H9 (cell line): ENCODE measurements at regions not wholly inside any gene's neighbourhood (a gene's known extent, or its start where the extent isn't known, plus 50 kb on each side); places are given as distances from the start of the nearest gene placed in this dataset.

ENCODE experiments used
- DNase-seq: peaks from one replicate; pipeline ENCODE4 v3.0.0-alpha.2; 2017
- H2AFZ ChIP-seq: one replicate; pipeline ENCODE4 v1.6.1; 2013; ENCODE audit warnings: mild to moderate bottlenecking, low read length, control low read depth, moderate library complexity
- H2AK5ac ChIP-seq: 2 replicates; pipeline ENCODE4 v1.6.1; 2013; ENCODE audit warnings: low read length, control low read depth, mixed read lengths; ENCODE audit not compliant: insufficient read length
- H2BK120ac ChIP-seq: one replicate; pipeline ENCODE4 v1.6.1; 2013; ENCODE audit warnings: low read depth, mild to moderate bottlenecking, low read length, control low read depth, inconsistent platforms; ENCODE audit not compliant: poor library complexity, severe bottlenecking
- H2BK12ac ChIP-seq: 2 replicates; pipeline ENCODE4 v1.6.1; 2013; ENCODE audit warnings: low read length, control low read depth, mixed read lengths, low read depth; ENCODE audit not compliant: insufficient read length
- H2BK15ac ChIP-seq: 2 replicates; pipeline ENCODE4 v1.6.1; 2013; ENCODE audit warnings: low read depth, low read length, control low read depth
- H2BK20ac ChIP-seq: one replicate; pipeline ENCODE4 v1.6.1; 2013; ENCODE audit warnings: low read depth, mild to moderate bottlenecking, low read length, control low read depth, inconsistent platforms; ENCODE audit not compliant: poor library complexity, severe bottlenecking
- H2BK5ac ChIP-seq: 2 replicates; pipeline ENCODE4 v1.6.1; 2013; ENCODE audit warnings: low read length, control low read depth, mixed read lengths; ENCODE audit not compliant: insufficient read length
- H3K14ac ChIP-seq: 2 replicates; pipeline ENCODE4 v1.6.1; 2013; ENCODE audit warnings: low read length, control low read depth; ENCODE audit not compliant: insufficient read depth
- H3K18ac ChIP-seq: 2 replicates; pipeline ENCODE4 v1.6.1; 2013; ENCODE audit warnings: low read depth, mild to moderate bottlenecking, mixed read lengths, low read length, control low read depth; ENCODE audit not compliant: insufficient read length
- H3K23ac ChIP-seq: 2 replicates; pipeline ENCODE4 v1.6.1; 2013; ENCODE audit warnings: low read length, control low read depth, mixed read lengths, low read depth; ENCODE audit not compliant: insufficient read length
- H3K23me2 ChIP-seq: 2 replicates; pipeline ENCODE4 v1.6.1; 2013; ENCODE audit warnings: low read depth, mild to moderate bottlenecking, mixed read lengths, low read length, control low read depth; ENCODE audit not compliant: insufficient read length, poor library complexity, severe bottlenecking
- H3K27ac ChIP-seq: 2 replicates; pipeline ENCODE4 v1.5.1; 2013; ENCODE audit warnings: low read length, control low read depth, mixed read lengths, low read depth; ENCODE audit not compliant: insufficient read length
- H3K27me3 ChIP-seq: 2 replicates; pipeline ENCODE4 v1.6.1; 2013; ENCODE audit warnings: low read length, control low read depth, inconsistent platforms; ENCODE audit not compliant: insufficient read depth
- H3K4ac ChIP-seq: 2 replicates; pipeline ENCODE4 v1.6.1; 2013; ENCODE audit warnings: low read depth, mild to moderate bottlenecking, control low read depth, inconsistent platforms, low read length, moderate library complexity
- H3K4me1 ChIP-seq: 2 replicates; pipeline ENCODE4 v1.6.1; 2013; ENCODE audit warnings: low read length, control low read depth, inconsistent platforms; ENCODE audit not compliant: insufficient read depth
- H3K4me2 ChIP-seq: 2 replicates; pipeline ENCODE4 v1.6.1; 2013; ENCODE audit warnings: low read length, control low read depth, mixed read lengths; ENCODE audit not compliant: insufficient read length, insufficient read depth
- H3K56ac ChIP-seq: 2 replicates; pipeline ENCODE4 v1.6.1; 2013; ENCODE audit warnings: low read depth, mild to moderate bottlenecking, mixed read lengths, low read length, control low read depth; ENCODE audit not compliant: insufficient read length
- H3K79me1 ChIP-seq: 2 replicates; pipeline ENCODE4 v1.6.1; 2013; ENCODE audit warnings: low read depth, mild to moderate bottlenecking, moderate library complexity, low read length, control low read depth, inconsistent platforms; ENCODE audit not compliant: insufficient read depth, poor library complexity, severe bottlenecking
- H3K79me2 ChIP-seq: 2 replicates; pipeline ENCODE4 v1.6.1; 2013; ENCODE audit warnings: low read length, control low read depth, inconsistent platforms; ENCODE audit not compliant: insufficient read depth
- H3K9ac ChIP-seq: 2 replicates; pipeline ENCODE4 v1.6.1; 2013; ENCODE audit warnings: low read length, control low read depth, mixed read lengths; ENCODE audit not compliant: insufficient read length; ENCODE audit errors: extremely low read depth
- H3K9me3 ChIP-seq: one replicate; pipeline ENCODE4 v1.6.1; 2013; ENCODE audit warnings: low read depth, low read length, inconsistent platforms; ENCODE audit not compliant: control insufficient read depth
- H3T11ph ChIP-seq: one replicate; pipeline ENCODE4 v1.6.1; 2013; ENCODE audit warnings: mild to moderate bottlenecking, low read length, control low read depth, inconsistent platforms
- H4K20me1 ChIP-seq: one replicate; pipeline ENCODE4 v1.6.1; 2013; ENCODE audit not compliant: control insufficient read depth, insufficient read length, insufficient read depth
- H4K5ac ChIP-seq: 2 replicates; pipeline ENCODE4 v1.6.1; 2013; ENCODE audit warnings: low read depth, mild to moderate bottlenecking, mixed read lengths, low read length, control low read depth; ENCODE audit not compliant: insufficient read length
- H4K8ac ChIP-seq: replicated peaks from 2 replicates; pipeline ENCODE4 v1.6.1; 2013; ENCODE audit warnings: low read length, control low read depth, mixed read lengths, low read depth; ENCODE audit not compliant: insufficient read length
- H4K91ac ChIP-seq: 2 replicates; pipeline ENCODE4 v1.6.1; 2013; ENCODE audit warnings: low read depth, mild to moderate bottlenecking, moderate library complexity, mixed read lengths, low read length, control low read depth; ENCODE audit not compliant: insufficient read length
- H3K27ac Mint-ChIP-seq, 3 experiments: 2 replicates in 2 of 3; 3 replicates in 1 of 3; pipeline ENCODE4 v1.8.0; 2020 to 2021; ENCODE audit warnings: mixed read lengths in 3 of 3, mild to moderate bottlenecking in 1 of 3, moderate library complexity in 1 of 3
- H3K27me3 Mint-ChIP-seq: 2 replicates; pipeline ENCODE4 v1.8.0; 2021; ENCODE audit warnings: low read depth, mild to moderate bottlenecking, moderate library complexity, mixed read lengths
- H3K36me3 Mint-ChIP-seq, 3 experiments: 2 replicates in 2 of 3; 3 replicates in 1 of 3; pipeline ENCODE4 v1.8.0; 2020 to 2021; ENCODE audit warnings: low read depth in 3 of 3, mixed read lengths in 3 of 3; ENCODE audit not compliant: insufficient read depth in 1 of 3
- H3K4me1 Mint-ChIP-seq, 2 experiments: 2 replicates each; pipeline ENCODE4 v1.8.0; 2020; ENCODE audit warnings: mixed read lengths in 2 of 2
- H3K4me3 Mint-ChIP-seq, 2 experiments: 2 replicates in 1 of 2; 3 replicates in 1 of 2; pipeline ENCODE4 v1.8.0; 2020 to 2021; ENCODE audit warnings: mild to moderate bottlenecking in 2 of 2, mixed read lengths in 2 of 2, moderate library complexity in 1 of 2
- H3K9me3 Mint-ChIP-seq, 2 experiments: 2 replicates in 1 of 2; 3 replicates in 1 of 2; pipeline ENCODE4 v1.8.0; 2020; ENCODE audit warnings: mild to moderate bottlenecking in 2 of 2, mixed read lengths in 2 of 2, moderate library complexity in 1 of 2
- WGBS: extraction: QIAGEN DNeasy Blood & Tissue Kit; methylation state at CpG from one replicate; pipeline ENCODE4 v1.1.7; 2013; ENCODE audit warnings: missing lambda C conversion rate, low lambda C conversion rate, mixed read lengths; ENCODE audit not compliant: insufficient read length; ENCODE audit errors: extremely low coverage; 5-methylcytosine and 5-hydroxymethylcytosine counted together
- TF ChIP-seq, protein P1 (sequence below): fragments of 200-600 bp; sonication (generic); conservative IDR thresholded peaks from 3 replicates; pipeline ENCODE4 v1.8.0; 2021; ENCODE audit warnings: antibody characterized with exemption, mild to moderate bottlenecking

DNA sequence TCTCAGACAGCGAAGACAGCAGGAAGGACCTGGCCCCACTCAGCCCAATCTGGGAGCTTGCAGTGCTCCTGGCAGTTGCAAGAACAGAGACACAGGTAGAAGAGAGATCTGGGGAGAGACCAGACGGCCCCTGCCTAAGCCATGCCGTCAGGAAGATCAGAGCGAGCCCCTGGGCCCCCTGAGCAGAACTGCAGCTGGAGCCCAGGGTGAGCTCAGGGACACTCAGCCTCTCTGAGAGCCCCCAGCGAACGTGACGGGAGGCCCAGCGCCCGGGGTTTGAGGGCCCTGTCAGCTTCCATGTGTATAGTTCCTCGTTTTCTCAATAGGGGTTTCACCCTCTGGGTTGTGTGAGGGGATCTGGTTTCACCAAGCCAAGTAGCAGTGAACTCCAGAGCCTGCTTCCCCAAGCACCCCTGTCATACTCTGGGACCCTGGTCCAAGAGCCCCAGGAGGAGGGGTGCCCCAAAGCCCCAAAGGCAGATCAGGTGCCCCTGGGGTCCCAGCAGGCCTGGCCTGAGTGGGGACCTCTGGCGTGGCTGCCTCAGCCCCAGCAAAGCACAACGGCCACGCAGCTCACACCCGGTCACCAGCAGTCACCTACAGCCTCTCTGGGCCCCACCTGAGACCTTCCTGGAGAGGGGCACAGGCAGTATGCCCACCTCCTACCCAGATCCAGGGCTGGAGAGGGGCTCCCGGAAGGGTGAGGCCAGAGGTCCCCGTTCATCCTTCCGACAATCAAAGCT lies 431.3 kb upstream of the MYT1L start:
- WGBS, result no CpG with 5 or more reads among the region's 17 CpGs

More for the DNA sequence above, 431.3 kb upstream of the MYT1L start:
- H3K4ac ChIP-seq, result no peak overlapping the region
- H4K8ac ChIP-seq, result no peak overlapping the region
- no peaks in the 10 kb centered on the region for H3K4me1 ChIP-seq
- TF ChIP-seq, protein P1, sequence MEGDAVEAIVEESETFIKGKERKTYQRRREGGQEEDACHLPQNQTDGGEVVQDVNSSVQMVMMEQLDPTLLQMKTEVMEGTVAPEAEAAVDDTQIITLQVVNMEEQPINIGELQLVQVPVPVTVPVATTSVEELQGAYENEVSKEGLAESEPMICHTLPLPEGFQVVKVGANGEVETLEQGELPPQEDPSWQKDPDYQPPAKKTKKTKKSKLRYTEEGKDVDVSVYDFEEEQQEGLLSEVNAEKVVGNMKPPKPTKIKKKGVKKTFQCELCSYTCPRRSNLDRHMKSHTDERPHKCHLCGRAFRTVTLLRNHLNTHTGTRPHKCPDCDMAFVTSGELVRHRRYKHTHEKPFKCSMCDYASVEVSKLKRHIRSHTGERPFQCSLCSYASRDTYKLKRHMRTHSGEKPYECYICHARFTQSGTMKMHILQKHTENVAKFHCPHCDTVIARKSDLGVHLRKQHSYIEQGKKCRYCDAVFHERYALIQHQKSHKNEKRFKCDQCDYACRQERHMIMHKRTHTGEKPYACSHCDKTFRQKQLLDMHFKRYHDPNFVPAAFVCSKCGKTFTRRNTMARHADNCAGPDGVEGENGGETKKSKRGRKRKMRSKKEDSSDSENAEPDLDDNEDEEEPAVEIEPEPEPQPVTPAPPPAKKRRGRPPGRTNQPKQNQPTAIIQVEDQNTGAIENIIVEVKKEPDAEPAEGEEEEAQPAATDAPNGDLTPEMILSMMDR, result no peak
- no peak overlapping the region for H2AFZ ChIP-seq
- peak overlapping the region in 1 of 2 experiments; percentile 21; a peak in 1 of 5 replicates for H3K4me3 Mint-ChIP-seq
- H3K4me2 ChIP-seq, result no peak overlapping the region
- no peak overlapping the region; the same call in 1 of the 2 replicates for H3K14ac ChIP-seq
- H3K23me2 ChIP-seq, result no peaks in the 10 kb centered on the region
- H3T11ph ChIP-seq, result no peak overlapping the region
- H3K23ac ChIP-seq, result no peak overlapping the region
- peaks cover 0 to 4% (median 2%) of the 10 kb centered on the region in 3 experiments; a peak in 1 of 7 replicates for H3K36me3 Mint-ChIP-seq
- H2BK15ac ChIP-seq, result no peak overlapping the region
- no peaks in the 10 kb centered on the region for H3K9me3 ChIP-seq
- no peak overlapping the region for H4K5ac ChIP-seq
- H3K27ac Mint-ChIP-seq, result peak overlapping the region in 1 of 3 experiments; percentile 84; a peak in 2 of 7 replicates
- H3K27me3 ChIP-seq, result no peaks in the 10 kb centered on the region
- no peaks in the 10 kb centered on the region for H3K79me1 ChIP-seq
- no peak overlapping the region for H3K9ac ChIP-seq
- H3K56ac ChIP-seq, result no peak overlapping the region
- no peak overlapping the region for H2BK5ac ChIP-seq
- H4K91ac ChIP-seq, result no peak overlapping the region
- no peak overlapping the region for H2BK12ac ChIP-seq
- H3K79me2 ChIP-seq, result no peaks in the 10 kb centered on the region
- H3K27ac ChIP-seq, result no peak overlapping the region
- no peak for DNase-seq
- peaks cover 7 to 8% of the 10 kb centered on the region in 2 experiments for H3K4me1 Mint-ChIP-seq
- peaks cover 5 to 9% of the 10 kb centered on the region in 2 experiments; a peak in 4 of 5 replicates for H3K9me3 Mint-ChIP-seq
- peaks cover 5% of the 10 kb centered on the region for H3K27me3 Mint-ChIP-seq
- H2BK20ac ChIP-seq, result no peak overlapping the region
- H2BK120ac ChIP-seq, result no peak overlapping the region
- H4K20me1 ChIP-seq, result no peaks in the 10 kb centered on the region
- no peak overlapping the region for H3K18ac ChIP-seq
- H2AK5ac ChIP-seq, result no peak overlapping the region
